ENCODE measurements at regions not wholly inside any gene's neighbourhood (a gene's known extent, or its start where the extent isn't known, plus 50 kb on each side); places are given as distances from the start of the nearest gene placed in this dataset.
"Not testable (repeated sequence)": the region's sequence is repeated elsewhere in the genome, so short reads cannot be mapped to it uniquely, and the experiment has no call there.

GRCh38 chr2:35957053-35957452 lies 398.5 kb upstream of the CRIM1 start:
- not testable (repeated sequence) for DNase-seq (ENCODE audit: low spot score)

- no peak for DNase-seq (ENCODE audit: low spot score)
These were observed 409.1 kb upstream of the CRIM1 start for GRCh38 chr2:35946478-35946877.

DNA sequence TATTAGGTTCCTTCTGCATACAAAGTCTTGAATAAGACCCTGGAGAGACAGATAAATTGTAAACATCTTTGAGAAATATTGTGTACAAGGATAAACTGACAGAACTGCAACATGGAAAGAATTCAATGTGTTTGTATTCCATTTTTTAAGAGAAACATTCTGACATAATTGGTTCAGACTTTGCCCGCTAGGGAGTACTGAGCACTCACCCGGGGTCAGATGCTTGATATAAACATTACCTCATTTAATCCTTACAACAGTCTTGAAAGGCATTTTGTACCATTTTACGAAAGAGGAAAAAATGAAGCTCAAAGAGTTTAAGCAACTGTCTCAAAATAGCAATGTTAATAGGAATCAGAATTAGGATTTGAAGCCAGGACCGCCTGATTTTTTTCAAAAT lies 416.7 kb upstream of the CRIM1 start:
- DNase-seq (ENCODE audit: low spot score): no peak

DNA sequence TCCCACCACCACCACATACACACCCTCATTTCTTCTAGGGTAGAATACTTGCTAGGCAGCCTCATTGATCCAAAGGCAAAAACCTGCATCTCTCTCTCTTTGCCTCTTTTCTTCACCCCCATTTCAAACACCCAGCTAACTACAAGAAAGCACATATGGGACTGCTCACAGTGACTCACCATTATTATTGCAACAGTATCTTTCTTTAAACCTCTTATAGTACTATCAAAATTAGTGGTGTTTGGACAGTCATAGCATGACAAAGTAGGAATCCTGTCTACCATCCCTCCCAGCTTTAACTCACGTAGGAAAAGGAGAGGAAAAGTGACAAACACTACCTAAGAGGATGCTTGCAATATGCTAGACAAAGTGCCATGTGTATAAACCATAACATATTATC lies 422.5 kb upstream of the CRIM1 start:
- no peak for DNase-seq (ENCODE audit: low spot score)

- no peak for DNase-seq (ENCODE audit: low spot score)
These were observed 423.2 kb upstream of the CRIM1 start for GRCh38 chr2:35932276-35932963.

DNA sequence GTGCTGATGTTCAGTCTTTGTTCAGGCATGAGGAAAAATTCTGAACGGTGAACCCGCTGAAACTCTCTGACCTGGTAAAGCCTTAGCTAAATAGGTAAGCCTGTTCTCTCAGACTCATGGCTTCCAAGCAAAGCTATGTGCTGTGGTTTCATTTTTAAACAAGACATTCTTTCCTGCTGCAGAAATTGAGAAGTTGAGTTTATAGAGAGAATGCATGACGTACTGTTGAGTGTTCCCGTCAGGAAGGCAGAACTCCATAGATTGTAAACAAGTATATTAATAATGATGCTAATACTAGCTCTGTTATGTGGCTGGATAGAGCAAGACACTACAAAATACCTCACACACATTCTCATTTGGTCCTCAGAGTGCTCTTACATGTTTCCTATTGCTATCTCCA lies 424.0 kb upstream of the CRIM1 start:
- no peak for DNase-seq (ENCODE audit: low spot score)

DNA sequence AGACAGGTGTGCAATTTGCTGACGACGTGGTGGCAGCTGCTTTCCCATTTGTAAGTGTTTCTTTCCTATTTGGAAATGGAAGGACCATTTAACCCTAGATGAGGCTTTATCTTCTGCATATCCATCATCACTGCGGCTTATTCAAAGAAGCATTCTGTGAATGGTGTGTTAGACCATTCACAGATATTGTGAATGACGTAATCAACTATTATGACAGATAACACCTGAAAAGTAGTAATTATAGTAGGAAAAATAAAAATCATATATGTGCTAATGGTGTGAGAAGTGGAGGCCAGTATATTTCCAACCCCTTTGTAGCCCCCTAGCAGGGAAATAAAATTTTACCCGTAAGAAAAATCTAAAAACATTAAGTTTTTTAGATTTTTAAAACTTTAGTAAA lies 424.5 kb upstream of the CRIM1 start:
- no peak for DNase-seq (ENCODE audit: low spot score)

- no peak for DNase-seq (ENCODE audit: low spot score)
These were observed 426.0 kb upstream of the CRIM1 start for GRCh38 chr2:35929551-35929950.

- DNase-seq (ENCODE audit: low spot score): no peak
These were observed 435.5 kb upstream of the CRIM1 start for GRCh38 chr2:35920061-35920460.

GRCh38 chr2:35915261-35915660 lies 440.3 kb upstream of the CRIM1 start:
- no peak for DNase-seq (ENCODE audit: low spot score)

DNA sequence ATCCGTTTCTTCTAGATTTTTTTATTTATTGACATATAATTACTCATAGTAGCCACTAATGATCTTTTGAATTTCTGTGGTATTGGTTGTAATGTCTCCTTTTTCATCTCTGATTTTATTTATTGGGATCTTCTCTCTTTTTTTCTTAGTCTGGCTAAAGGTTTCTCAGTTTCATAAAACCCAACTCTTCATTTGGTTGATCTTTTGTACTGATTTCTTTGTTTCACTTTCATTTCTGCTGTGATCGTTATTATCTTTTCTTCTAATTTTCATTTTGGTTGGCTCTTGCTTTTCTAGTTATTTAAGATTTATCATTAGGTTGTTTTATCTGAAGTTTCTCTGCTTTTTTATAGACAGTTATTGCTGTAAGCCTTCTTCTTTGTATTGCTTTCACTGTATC lies 463.6 kb upstream of the CRIM1 start:
- no peak for DNase-seq (ENCODE audit: low spot score)

DNA sequence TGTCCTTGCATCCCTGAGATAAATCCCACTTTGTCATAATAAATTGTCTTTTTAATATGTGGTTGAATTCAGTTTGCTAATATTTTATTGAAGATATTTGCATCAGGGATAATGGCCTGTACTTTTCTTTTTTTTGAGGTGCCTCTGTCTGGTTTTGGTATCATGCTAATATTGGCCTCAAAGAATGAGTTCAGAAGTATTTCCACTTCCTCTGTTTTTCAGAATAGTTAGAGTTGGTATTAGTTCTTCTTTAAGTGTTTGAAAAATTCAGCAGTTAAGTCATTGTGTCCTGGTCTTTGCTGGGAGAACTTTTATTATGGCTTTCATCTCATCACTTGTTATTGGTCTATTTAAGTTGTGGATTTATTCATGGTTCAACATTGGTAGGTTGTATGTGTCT lies 464.1 kb upstream of the CRIM1 start:
- no peak for DNase-seq (ENCODE audit: low spot score)

DNA sequence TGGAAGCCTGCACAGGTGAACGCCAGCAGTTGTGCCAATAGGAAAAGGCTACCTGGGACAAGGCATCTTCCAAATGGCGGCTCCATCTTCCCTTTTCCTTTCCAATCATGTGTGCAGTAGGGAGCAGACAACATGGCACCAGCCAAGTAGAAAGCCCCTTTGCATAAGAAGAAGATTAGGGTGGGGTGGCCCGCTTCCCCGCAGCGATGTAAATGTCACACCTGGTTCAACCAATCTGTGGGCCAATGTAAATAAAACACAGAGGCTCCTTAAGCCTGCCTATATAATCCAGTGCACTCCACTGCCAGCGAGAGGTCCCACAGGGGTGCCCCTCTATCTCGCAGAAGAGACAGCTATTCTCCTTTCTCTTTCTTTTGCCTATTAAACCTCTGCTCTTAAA lies 468.4 kb upstream of the CRIM1 start:
- DNase-seq (ENCODE audit: low spot score): no peak

GRCh38 chr2:35873921-35874320 lies 481.7 kb upstream of the CRIM1 start:
- no peak for DNase-seq (ENCODE audit: low spot score)

GRCh38 chr2:35871672-35872071 lies 483.9 kb upstream of the CRIM1 start:
- DNase-seq (ENCODE audit: low spot score): no peak

- no peak for DNase-seq (ENCODE audit: low spot score)
These were observed 484.9 kb upstream of the CRIM1 start for GRCh38 chr2:35870713-35871112.

- no peak for DNase-seq (ENCODE audit: low spot score)
These were observed 491.4 kb upstream of the CRIM1 start for GRCh38 chr2:35864141-35864540.

GRCh38 chr2:35858216-35858615 lies 497.4 kb upstream of the CRIM1 start:
- no peak for DNase-seq (ENCODE audit: low spot score)

DNA sequence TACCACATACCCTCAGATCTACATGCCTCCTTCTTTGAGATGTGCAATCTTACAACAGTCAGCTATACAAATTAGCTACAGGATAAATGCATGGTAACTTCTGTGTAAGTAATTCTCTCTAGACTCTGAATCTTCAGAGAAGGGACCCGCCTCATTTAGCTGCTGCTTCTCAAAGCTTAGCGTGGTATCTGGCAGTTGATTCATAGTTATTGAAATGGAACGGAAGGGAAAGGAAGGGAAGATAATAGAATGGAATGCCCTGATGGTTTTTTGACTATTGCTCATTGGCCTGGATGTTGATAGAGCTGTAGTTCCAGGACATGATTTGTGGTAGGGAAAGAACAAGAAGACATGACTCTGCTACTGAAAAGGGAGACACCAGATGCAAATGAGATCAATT lies 498.1 kb upstream of the CRIM1 start:
- DNase-seq (ENCODE audit: low spot score): no peak

GRCh38 chr2:35831385-35831784 lies 524.2 kb upstream of the CRIM1 start:
- no peak for DNase-seq (ENCODE audit: low spot score)

GRCh38 chr2:35830833-35831232 lies 524.7 kb upstream of the CRIM1 start:
- no peak for DNase-seq (ENCODE audit: low spot score)

DNA sequence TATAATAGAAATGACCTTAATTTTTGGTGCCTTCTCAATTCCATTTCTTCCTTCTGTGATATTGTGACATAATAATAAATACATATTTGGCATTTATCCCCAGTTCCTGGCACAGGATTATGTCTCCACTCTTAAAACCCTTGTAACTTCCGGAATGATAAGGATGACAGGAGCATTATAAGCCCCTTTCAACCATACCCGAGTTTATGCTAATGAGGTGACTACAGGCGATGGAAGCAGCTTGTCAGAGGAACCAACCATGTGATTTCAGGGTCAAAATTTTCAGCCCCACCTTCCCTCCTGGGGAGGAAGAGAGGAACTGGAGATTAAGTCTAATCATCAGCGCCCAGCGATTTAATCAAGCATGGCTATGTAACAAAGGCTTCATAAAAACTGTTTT lies 528.5 kb upstream of the CRIM1 start:
- no peak for DNase-seq (ENCODE audit: low spot score)

DNA sequence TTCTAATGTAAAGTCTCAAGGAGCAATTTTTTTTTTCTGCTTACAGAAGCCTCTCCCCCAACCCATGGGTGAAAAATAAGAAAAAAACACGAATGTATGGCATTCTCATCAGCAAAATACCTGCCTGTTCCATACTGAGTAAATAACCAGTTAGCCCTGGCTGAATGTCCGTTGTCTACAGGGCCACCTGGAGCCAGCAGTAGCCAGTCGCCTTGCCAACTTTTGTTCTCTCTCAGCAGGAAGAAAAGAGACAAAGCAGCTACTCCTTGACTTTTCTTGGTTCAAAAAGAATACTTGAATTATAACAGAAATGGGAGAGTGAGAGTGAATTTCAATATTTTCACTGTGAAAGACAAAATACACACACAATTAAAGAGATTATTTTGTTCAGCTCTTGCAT lies 532.9 kb upstream of the CRIM1 start:
- DNase-seq (ENCODE audit: low spot score): no peak

GRCh38 chr2:35821675-35822074 lies 533.9 kb upstream of the CRIM1 start:
- DNase-seq (ENCODE audit: low spot score): no peak

Data from mesenteric fat pad (tissue), 1 donor.